ENCODE measurements at regions not wholly inside any gene's neighbourhood (a gene's known extent, or its start where the extent isn't known, plus 50 kb on each side); places are given as distances from the start of the nearest gene placed in this dataset.

DNA sequence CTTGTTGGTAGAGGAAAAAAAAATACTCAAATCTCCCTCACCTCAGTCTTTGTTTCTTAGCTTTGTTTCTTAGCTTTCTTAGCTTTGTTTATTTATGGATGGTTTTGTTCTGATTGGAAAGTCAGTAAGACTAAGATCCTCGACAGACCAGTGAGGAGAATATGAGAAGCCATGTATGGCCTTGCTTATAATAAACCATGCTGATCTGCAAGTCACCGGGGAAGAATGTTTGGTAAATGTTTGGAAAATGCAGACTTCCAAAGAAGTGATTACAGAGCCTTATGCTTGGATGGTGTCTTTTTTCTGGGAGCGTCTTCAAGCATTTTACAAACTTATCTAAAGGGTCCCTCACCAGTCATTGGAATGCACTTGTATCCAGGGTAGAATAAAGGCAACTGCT is 90.1 kb upstream of the NOCT start:
- DNase-seq (ENCODE audit: low read depth) = no peak

DNA sequence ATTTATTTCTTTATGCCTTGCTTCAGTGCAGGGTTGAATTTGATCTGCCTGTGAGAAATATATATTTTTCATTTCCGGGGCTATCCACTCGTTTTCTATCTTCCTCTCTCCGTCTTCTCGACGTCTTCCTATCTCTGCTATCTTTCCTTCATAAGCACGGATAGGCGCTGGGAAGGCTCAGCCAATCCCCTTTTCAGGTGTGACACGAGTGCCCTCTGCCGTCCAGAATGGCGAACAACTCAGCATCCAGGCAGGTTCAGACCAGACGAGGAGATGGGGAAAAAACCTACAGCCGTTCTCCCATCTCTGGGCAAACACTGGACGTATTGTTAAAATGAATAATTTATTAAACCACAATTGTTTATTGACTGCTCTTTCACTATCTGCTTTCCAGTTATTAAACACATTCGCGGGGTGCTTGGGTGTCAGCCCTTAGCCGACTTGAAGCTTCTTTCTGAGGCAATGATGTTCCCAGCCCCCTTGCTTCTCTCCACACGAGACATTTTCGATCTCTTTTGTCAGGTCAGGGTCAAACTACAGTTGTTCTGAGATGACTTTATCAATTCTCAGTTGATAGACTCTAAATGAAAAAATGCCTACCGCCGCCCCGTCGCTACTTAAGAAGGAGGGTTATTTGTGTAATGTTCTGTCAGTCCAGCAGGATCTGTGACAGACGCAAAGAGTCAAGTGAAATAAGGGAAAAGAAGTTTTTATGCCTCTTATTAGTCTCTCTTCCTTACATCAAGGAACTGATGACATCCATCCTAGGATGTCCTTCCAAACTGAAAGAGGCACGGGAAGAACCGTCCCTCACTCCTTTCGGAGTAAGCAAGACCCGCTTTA is 96.3 kb upstream of the NOCT start:
- DNase-seq (ENCODE audit: low read depth) = peak; percentile 23

DNA sequence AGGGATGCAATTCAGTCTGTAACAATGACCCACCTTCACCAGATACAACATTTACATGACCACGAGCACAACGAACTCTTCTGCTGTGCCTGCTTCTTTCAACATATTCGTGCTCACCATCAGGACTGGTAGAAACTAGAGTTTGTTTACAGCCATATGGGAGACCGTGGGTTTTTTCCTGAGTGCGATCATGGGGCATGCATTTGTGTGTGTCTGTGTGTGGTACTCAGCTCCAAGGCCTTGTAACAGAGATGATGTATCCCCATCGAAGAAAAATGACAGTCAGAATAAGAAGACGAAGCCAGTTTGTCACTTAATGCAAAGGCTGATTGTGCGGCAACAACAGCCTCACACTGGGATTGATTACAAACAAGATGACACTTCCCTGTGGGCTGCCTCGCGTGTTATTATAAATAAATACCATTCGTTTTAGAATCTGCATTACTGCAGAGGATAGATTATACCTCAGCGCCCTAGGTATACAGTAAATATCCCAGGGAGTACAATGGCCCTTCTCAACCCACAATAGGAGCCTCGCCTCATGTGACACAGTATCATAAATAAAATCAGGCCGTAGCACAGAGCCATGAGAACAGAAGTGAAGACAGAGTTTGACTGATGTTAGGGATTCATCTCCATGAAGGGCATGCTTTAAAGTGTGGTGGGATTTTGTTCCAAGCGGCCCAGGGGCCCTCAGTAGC is 97.3 kb upstream of the NOCT start:
- no peak for DNase-seq (ENCODE audit: low read depth)

DNA sequence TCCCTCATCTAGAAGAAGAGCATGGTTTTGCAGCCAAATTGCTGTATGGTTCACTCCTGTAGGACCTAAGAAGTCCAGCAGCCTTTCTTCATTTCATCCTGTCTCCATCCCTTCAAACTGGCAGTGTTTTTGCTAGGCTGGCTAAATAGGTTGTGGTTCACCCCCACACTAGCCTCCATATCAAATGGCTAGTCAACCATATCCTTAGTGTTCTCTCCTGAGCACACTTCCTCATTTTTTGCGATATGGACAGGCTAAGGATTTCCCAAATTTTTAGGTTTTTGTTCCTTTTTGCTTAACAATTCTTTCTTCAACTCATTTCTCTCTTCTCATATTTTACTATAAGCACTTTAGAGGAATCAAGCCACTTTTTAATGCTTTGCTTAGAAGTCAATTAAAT is 98.8 kb upstream of the NOCT start:
- DNase-seq (ENCODE audit: low read depth) = no peak

DNA sequence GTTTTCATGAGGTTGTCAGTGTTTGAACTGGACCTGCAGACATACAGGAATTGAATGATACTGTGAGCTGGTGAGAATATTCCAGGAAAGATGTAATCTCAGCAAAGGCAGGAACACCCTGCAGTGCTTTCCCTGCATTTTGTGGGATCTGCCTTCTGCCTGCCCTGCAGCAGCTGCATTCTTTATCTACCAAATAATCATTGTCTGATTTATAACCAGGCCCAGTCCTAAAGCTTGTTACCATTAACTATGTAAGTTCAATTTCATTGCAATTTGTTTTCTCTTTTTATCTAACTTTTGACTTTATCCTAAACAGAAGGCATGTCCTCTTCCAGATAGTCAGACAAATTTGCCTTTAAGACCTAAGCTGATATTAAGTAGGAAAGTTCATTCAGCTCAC is 99.8 kb upstream of the NOCT start:
- no peak for DNase-seq (ENCODE audit: low read depth)

DNA sequence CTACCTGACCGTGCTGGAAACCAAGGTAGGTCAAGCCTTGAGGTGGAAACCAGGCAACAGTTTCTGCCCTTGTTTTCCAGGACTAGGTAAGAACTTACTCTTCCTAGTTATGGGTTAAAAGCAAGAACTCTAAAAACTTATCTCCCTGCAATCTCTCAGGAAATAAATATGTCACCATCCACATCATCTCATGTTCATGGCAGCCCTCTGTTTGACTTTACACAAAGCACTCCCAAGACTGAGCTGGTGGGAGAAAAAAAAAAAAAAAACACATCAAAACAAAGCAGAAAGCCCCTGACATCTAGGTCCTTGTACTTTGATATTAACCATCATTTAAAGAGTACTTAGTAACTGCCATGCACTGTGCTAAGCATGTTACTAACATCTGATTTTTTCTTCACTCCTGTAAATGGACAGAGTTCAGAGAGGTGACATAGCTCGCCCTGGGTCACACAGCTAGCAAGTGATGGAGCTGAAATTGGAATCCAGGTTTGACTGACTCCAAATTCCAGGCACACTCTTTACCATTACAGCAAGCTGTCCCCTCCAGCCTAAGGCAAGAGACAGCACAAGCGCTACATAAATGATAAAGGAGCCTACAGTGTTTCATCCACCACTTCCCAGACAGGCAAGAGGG is 102.8 kb upstream of the NOCT start:
- no peak for DNase-seq (ENCODE audit: low read depth)

DNA sequence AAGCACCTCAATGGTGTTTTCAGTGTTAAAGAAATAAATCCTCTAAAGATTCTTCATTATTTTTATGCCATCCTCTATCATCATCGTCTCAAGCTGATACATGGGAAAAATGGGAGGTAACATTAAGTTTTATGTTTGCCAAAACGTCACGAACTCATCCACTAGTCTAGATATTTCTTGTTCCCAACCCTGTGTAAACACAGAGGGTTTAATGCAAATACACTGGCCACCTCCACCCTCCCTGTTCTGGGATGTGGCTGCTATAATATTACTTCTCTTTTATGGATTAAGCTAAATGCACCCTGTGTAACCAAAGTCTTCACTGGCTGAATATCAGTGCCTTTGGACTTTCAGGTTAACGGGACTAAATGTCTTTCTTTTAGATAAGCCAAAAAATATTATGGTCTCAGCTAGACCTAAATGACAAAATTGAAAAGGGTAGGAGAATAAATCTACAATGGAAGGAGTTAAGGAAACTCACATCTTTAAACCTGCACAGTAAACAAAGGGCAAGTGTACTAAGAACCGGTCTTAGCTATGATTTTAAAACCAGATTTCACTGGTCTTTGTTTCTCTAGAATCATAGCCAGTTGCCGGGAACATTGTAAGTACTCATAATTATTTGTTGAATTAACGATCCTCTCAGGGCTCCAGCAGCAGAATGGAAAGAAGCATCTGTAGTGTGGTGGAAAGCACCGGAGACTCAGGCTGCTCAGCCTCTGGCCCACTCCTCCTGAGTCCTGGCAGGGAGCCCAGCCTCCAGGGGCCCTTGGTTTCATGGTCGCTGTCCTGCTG is 103.5 kb upstream of the NOCT start:
- DNase-seq (ENCODE audit: low read depth) = no peak

DNA sequence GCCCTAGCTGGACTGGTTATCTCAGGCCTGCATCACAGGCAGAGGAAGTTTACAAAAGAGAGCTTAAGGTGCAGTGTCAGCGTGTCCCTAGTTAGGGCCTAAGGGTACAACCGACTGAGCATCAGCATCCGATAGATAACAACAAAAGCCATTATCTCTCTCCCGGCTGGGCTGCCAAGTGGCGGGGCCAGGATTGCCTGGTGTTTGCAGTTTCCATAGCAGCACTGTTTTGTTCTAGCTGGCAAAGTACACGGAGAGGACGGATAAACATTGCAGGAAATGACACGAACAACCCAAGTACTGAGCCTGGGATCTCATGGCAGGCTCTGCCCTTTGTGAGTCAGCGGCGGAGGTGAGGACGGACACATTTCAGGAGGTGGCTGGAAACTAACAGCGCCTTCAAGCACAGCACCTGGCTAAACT is 104.7 kb upstream of the NOCT start:
- DNase-seq (ENCODE audit: low read depth) = no peak

DNA sequence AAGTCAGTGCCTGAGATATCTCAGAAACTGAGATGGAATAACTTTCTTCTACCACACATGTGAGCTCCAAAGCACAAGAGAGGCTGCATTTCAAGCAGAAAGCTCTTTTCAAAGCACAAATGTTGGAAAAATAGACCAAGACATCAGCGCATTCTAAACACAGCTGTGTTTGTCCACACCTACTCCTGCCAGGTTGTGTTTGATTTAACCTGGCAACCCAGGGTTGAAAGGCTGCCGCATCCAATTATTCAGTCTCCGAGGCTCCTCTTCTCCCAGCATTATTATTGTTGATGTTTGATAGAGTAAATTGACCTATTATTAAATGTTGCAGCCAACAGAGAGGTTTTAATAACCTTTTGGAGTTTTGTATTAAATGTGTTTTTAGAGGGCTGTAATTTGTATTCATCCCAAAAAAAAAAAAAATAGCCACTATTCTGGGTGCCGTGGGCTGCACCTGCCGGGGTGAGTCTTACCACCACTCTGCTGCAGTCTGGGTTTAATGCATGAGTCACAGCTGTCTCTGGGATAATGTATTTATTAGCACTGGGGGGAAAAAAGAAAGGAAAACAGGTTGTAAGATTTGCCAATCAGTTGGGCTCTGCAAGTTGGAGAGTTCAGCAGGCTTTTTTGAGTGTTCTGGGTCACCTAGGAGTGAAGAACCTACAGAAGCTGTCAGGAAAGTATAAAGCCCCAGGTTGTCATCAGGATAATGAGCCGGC is 105.2 kb upstream of the NOCT start:
- DNase-seq (ENCODE audit: low read depth) = no peak

DNA sequence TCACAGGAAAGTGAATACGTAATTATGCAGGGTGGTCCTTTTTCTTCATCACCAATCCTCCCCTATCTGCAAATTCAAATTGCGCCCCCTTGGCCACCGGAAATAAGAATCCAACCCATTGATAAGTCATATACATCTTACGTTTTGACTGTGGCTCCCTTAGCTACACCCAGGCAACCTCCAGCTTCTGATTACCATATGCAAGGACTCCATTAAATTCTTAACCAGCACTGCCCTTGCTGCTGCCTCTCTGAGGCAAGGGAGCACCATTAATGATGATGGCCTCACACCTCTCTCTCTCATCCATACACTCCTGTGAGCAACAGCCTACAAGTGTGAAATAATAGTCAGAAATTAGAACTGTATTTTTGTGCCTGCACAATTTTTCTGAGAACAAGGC is 106.0 kb upstream of the NOCT start:
- no peak for DNase-seq (ENCODE audit: low read depth)

DNA sequence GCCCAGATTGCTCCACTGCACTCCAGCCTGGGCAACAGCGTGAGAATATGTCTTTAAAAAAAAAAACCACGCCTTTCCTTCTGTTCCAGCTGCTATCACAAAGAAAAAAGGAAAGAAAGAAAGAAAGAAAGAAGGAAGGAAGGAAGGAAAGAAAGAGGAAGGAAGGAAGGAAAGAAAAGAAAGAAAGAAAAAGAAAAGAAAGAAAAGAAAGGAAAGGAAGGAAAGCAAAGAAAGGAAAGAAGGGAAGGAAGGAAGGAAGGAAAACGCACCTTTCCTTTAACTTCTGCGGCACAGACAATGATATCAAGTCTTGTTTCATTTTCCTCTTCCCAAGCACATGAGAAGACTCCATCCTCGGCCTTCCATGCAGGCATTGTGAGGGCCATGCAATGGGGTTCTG is 107.4 kb upstream of the NOCT start:
- DNase-seq (ENCODE audit: low read depth) = no peak

DNA sequence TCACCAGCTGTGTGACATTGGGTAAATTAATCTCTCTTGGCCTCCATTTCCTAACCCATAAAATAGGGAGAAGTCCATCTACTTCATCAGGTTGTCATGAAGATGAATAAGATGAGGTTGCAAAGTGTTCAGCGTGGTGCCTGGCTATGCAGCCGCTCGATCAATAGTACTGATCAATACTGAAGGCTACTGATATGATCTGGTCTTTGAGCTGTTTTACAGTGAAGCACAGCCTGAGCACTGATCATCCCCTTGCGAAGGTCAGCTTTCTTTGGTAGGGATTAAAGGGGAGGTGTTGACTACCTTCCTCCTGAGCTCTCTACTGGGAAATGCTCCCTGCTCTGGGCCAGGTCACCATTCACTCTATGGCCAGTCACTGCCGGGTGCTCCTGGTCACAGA is 108.4 kb upstream of the NOCT start:
- no peak for DNase-seq (ENCODE audit: low read depth)

DNA sequence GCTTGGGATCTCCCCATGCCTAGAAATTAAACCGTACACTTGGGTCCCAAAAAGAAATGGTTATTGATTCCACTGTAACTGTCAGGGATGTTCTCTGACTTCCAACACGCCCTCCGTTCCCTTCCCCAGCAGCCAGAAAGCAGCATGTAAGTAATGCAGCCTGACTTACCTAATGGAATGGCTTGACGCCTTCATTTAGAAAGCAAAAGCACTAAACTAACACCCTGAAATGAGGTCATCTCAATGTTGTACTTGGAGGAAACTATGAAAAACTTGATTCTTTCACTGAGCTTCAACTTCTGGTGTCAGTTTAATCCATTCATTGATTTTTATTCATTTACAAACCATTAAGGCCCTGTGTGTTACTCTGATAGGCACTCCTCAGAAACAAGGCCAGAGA is 110.8 kb upstream of the NOCT start:
- DNase-seq (ENCODE audit: low read depth) = no peak

DNA sequence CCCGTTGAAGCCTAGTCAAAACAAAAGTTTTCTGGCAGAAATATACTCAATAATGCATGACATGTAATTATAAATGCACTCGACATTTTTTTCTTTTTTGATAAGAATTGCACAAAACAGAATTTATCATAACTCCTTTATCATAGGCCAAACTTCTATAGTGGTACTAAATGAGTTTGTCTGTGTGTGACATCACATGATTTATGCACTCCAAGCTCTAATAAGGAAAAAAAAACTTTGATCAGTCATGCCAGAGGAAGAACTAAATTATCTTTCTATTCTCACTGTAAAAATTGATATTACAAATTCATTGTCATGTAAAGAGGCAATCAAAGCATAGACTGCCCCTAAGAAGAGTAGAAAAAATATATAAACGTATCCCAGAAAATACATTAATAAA is 112.4 kb upstream of the NOCT start:
- DNase-seq (ENCODE audit: low read depth) = no peak

DNA sequence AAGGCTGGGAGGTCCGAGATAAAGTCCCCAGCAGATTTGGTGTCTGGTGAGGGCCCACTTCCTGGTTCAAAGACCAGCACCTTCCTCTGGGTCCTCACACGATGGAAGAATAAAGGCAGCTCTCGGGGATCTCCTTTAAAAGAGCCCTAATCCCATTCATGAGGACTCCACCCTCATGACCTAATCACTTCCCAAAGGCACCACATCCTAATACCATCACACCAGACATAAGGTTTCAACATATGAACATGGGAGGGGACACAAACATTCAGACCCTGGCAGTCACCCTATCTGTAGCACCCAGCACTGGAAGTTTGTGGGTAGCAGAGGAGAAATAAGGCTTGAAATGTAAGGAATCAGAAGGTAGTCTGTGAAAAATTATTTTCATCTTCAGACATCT is 112.9 kb upstream of the NOCT start:
- no peak for DNase-seq (ENCODE audit: low read depth)

DNA sequence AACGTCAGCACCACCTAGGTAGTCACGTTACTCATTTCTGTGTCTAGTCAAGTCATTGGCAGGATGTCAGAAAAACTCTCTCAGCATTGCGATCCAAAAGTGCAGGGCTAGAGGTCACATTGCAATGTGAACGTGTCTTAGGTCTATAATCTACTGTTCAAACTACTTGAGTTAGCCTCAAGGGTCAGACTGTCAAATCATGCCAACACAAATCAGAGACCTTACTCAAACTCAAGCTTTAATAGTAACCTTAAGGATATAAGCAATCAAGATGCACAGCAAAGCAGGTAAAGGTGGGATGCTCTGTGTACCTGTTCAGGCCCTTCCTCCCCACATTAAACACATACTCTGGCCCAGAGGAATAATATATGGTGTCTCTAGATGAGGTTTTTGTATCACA is 114.4 kb upstream of the NOCT start:
- DNase-seq (ENCODE audit: low read depth) = no peak

DNA sequence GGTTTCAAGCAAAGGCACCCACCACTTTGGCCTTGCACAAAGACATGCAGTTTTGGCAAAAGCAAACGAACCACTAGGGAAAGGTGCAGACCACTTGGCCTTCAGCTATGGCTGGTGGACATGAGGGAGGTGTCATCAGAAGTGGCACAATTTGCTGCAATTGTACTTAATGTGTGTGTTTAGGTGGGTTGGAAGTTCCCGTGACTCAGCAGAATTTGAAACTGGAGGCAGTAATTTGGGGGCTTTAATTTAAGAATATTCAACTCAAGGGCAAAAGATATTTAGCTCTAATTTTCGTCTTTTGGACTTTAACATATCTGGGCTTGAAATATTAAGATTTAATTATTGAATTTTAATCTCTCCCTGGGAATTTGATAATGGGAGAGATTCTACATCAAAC is 115.6 kb upstream of the NOCT start:
- no peak for DNase-seq (ENCODE audit: low read depth)

DNA sequence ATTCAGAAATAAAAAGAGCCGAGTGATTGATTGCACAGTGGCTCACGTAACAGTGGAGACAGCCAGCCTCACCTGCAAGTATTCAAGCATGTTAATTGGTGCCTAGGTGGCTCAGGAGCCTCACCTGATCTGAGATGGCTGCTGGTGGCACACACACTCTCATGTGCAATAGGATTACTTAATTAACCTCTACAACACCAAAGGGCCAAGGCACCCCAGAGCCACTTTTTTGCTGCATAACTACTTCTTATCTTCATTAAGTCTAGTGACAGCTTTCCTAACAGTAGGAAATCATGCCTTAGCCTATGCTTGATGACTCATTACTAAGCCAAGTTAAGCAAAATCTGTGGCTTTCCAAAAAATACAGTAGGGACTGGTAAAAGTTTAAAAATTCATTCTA is 117.3 kb upstream of the NOCT start:
- DNase-seq (ENCODE audit: low read depth) = no peak

DNA sequence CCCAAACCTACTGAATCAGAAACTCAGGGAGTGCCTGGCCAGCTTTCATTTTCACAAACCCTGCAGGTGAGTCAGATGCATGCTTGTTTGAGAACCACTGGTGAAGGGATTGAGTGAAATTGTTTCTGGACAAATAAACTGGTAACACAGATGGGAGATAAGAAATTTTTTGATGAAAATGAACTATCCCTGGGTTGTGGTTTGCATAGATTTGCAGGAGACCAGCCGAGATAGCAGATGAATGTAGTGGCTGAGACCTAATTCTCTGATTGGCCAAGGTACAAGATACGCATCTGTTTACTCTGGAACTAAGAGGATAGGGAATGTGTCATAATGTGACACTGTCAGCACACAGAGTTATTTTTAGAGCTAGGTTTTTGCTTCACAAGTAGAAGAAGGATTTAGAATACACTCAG is 117.8 kb upstream of the NOCT start:
- DNase-seq (ENCODE audit: low read depth) = no peak

DNA sequence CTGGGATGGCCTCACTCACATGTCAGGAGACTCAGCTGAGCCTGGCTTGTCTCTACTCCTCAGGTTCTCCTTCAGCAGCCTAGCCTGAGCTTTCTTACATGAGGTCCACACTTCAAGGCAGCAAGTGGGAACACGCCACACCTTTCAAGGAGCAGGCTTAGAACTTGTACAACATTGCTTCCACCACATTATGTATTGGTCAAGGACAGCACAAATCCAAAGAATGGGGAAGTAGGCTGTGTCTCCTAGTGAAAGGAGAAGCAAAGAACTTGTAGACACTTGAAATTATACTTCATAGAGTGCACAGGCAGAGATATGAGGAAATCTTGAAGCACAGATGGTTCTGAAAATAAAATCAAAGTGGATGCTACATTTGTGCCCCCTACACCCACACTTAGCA is 120.9 kb upstream of the NOCT start:
- no peak for DNase-seq (ENCODE audit: low read depth)

DNA sequence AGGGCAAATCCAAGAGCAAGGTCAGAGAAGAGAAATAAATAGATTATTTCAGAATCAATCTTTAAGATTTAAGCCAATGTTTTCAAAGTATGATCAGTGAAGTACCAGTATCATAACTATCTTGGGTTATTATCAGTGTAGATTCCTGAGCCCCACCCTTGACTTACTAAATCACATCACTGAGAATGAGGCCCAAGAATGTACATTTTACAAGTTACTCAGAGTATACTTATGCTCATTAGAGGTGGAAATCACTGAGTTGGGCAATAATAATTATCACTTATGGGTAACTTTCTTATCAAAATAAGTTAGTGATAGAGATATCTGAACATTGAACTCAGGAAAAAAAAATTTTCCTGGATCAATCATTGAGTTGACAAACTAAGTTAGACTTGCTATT is 121.6 kb upstream of the NOCT start:
- no peak for DNase-seq (ENCODE audit: low read depth)

All from activated T-cell treated with anti-CD3 and anti-CD28 coated beads for 24 hours (primary cell).